K562 (cell line): ENCODE measurements at regions not wholly inside any gene's neighbourhood (a gene's known extent, or its start where the extent isn't known, plus 50 kb on each side); places are given as distances from the start of the nearest gene placed in this dataset.

Experiments
- ATAC-seq: fragments of 200-7000 bp; cut with Tn5 transposase; 3 replicates; pipeline ENCODE4 v1.9.1; 2020; ENCODE audit warnings: moderate library complexity
- BruUV-seq: library from RNA; stranded (reverse); fragments of 400-500 nt; replicated peaks from 2 replicates; lab custom pipeline; 2021; lab: Mats Ljungman, UMichigan
- CTCF ChIA-PET: fragments of 300-600 bp; formaldehyde crosslinking; extraction: SDS; loops from one replicate; lab custom pipeline; 2021; ENCODE audit warnings: low intra/inter-chr PET ratio; lab: Yijun Ruan, JAX
- POLR2A ChIA-PET: fragments of 300-600, 350-650 bp; sonication (Branson Sonifier 250); formaldehyde crosslinking; extraction: SDS; loops from one replicate; lab custom pipeline; 2021; ENCODE audit warnings: antibody characterized with exemption, inconsistent platforms; lab: Yijun Ruan, JAX
- DNase-seq, 4 experiments: peaks; one replicate each; pipeline versions ENCODE4 v3.0.0 to v3.0.0-alpha.2; 2011 to 2018; ENCODE audit warnings: low spot score in 3 of 4, mixed read lengths in 3 of 4; ENCODE audit errors: extremely low read depth in 1 of 4
- FAIRE-seq: peaks from 2 replicates; lab custom pipeline; 2011; peaks lifted over from hg19 to GRCh38; lab: Jason Lieb, UNC
- H2AFZ ChIP-seq: 2 replicates; pipeline ENCODE4 v1.6.0; 2011; ENCODE audit warnings: low read depth, low read length, control low read depth, inconsistent platforms
- H3K27ac ChIP-seq: fragments of 200-600 bp; 3 replicates; pipeline ENCODE4 v1.8.0; 2011; ENCODE audit warnings: low read depth, mild to moderate bottlenecking, control low read depth, inconsistent platforms, low read length, moderate library complexity, mixed read lengths; ENCODE audit errors: extremely low read depth
- H3K27me3 ChIP-seq, 2 experiments: fragments of 300-600 bp in 1 of 2; 2 replicates in 1 of 2; 3 replicates in 1 of 2; pipeline versions ENCODE4 v1.6.0 to v1.8.0; 2011; ENCODE audit warnings: inconsistent platforms in 2 of 2, low read length in 2 of 2, mild to moderate bottlenecking in 1 of 2, mixed read lengths in 1 of 2, moderate library complexity in 1 of 2; ENCODE audit not compliant: control insufficient read depth in 2 of 2, insufficient read depth in 2 of 2
- H3K36me3 ChIP-seq: fragments of 300-600 bp; 3 replicates; pipeline ENCODE4 v1.8.0; 2011; ENCODE audit warnings: mild to moderate bottlenecking, low read length, inconsistent platforms; ENCODE audit not compliant: control insufficient read depth, insufficient read depth
- H3K4me1 ChIP-seq, 2 experiments: fragments of 200-600 bp in 1 of 2; replicated peaks in 1 of 2; 2 replicates in 1 of 2; 3 replicates in 1 of 2; pipeline versions ENCODE4 v1.5.1 to v1.8.0; 2011; ENCODE audit warnings: inconsistent platforms in 2 of 2, low read length in 2 of 2, mild to moderate bottlenecking in 1 of 2, mixed read lengths in 1 of 2, moderate library complexity in 1 of 2; ENCODE audit not compliant: control insufficient read depth in 2 of 2, insufficient read depth in 2 of 2
- H3K4me2 ChIP-seq: 2 replicates; pipeline ENCODE4 v1.6.1; 2011; ENCODE audit warnings: low read length, control low read depth, inconsistent platforms, mixed read lengths; ENCODE audit not compliant: insufficient read depth
- H3K4me3 ChIP-seq: fragments of 200-600 bp; sonication (generic), shearing (Covaris generic); 2 replicates; pipeline ENCODE4 v1.5.1; 2016; ENCODE audit warnings: control low read depth, inconsistent platforms
- H3K79me2 ChIP-seq: fragments of 200-600 bp; 3 replicates; pipeline ENCODE4 v1.8.0; 2011; ENCODE audit warnings: low read length, inconsistent platforms; ENCODE audit not compliant: control insufficient read depth, insufficient read depth
- H3K9ac ChIP-seq, 2 experiments: 2 replicates each; pipeline versions ENCODE4 v1.6.0 to v1.6.1; 2011; ENCODE audit warnings: low read depth in 2 of 2, low read length in 2 of 2, control low read depth in 1 of 2, inconsistent platforms in 1 of 2, mild to moderate bottlenecking in 1 of 2, mixed read lengths in 1 of 2; ENCODE audit not compliant: insufficient read depth in 1 of 2
- H3K9me1 ChIP-seq: one replicate; pipeline ENCODE4 v1.6.0; 2011; ENCODE audit warnings: inconsistent platforms, mild to moderate bottlenecking, low read length, moderate library complexity; ENCODE audit not compliant: control insufficient read depth, insufficient read depth
- H3K9me3 ChIP-seq: replicated peaks from 2 replicates; pipeline ENCODE4 v1.5.1; 2011; ENCODE audit warnings: low read depth, low read length, inconsistent platforms; ENCODE audit not compliant: control insufficient read depth, insufficient read depth
- H4K20me1 ChIP-seq: replicated peaks from 2 replicates; pipeline ENCODE4 v1.6.1; 2011; ENCODE audit warnings: low read length, inconsistent platforms, mixed read lengths; ENCODE audit not compliant: control insufficient read depth, insufficient read depth
- WGBS: fragments of 100-300 bp; shearing (Covaris generic); methylation state at CpG from one replicate; pipeline ENCODE4 v1.1.6; 2016; ENCODE audit warnings: low coverage, mixed read lengths; ENCODE audit not compliant: insufficient coverage; ENCODE audit errors: missing lambda C conversion rate; 5-methylcytosine and 5-hydroxymethylcytosine counted together
- in situ Hi-C: fragments of 300-500 bp; cut with MboI; formaldehyde crosslinking; loops from 4 replicates; pipeline ENCODE4 v1.15.0; 2018; ENCODE audit warnings: inconsistent platforms, mixed read lengths
- intact Hi-C: fragments of 100-400 bp; cut with micrococcal nuclease; formaldehyde crosslinking; loops from 2 replicates; pipeline ENCODE4 v1.14.2; 2022
- TF ChIP-seq, protein P1 (sequence below), 2 experiments: fragments of 450-650 bp in 1 of 2; sonication (generic) in 1 of 2; formaldehyde crosslinking in 1 of 2; IDR thresholded peaks in 1 of 2; conservative IDR thresholded peaks in 1 of 2; 2 replicates each; pipeline versions ENCODE4 v1.6.1 to v1.8.1; 2016 to 2023; ENCODE audit warnings: mild to moderate bottlenecking in 2 of 2, moderate library complexity in 2 of 2, inconsistent platforms in 1 of 2, missing genetic modification reagents in 1 of 2
- TF ChIP-seq, protein P2 (sequence below), 3 experiments: IDR thresholded peaks in 2 of 3; conservative IDR thresholded peaks in 1 of 3; 2 replicates each; pipeline ENCODE4 v1.5.1; 2011 to 2012; ENCODE audit warnings: low read length in 3 of 3, mild to moderate bottlenecking in 3 of 3, control low read depth in 2 of 3, improper control_type of control experiment in 1 of 3, inconsistent platforms in 1 of 3, low read depth in 1 of 3, mixed read lengths in 1 of 3, moderate library complexity in 1 of 3; ENCODE audit not compliant: insufficient read depth in 2 of 3

DNA sequence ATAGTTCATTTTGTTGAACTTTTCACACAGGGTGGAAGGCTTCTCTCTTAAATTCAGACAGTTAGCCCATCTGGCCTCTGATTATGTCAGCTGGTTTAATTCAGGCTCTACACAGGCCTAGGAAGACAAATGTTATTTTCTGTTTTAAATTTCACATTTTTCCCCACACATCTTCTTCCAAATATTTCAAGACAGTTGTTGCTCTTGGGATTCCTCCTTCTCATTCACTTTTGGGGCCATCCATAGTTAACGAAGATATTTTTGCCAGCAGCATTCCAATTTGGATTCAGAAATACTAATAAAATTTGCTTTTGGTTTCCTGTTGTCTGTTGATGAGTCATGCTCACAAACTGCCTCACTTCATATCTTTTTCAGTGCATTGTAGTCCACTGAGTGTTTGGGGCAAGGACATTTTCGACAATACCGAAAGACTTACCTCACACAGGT lies 475.4 kb downstream of the DMAC1 start:
- BruUV-seq: no TSS peak
- no peak for FAIRE-seq

More for the DNA sequence above, 475.4 kb downstream of the DMAC1 start:
- H3K79me2 ChIP-seq: no peaks in the 10 kb centered on the region
- H3K27ac ChIP-seq: no peak overlapping the region
- H3K4me2 ChIP-seq: no peak overlapping the region
- H3K4me3 ChIP-seq: no peak overlapping the region
- no peaks in the 10 kb centered on the region for H3K9me3 ChIP-seq
- ChIA-PET CTCF (interaction anchor here (0.6 kb wide), 1 partner anchor 116 kb away, joined by 5 read pairs; no protein-coding TSS in a partner anchor), POLR2A (no interaction called here)
- intact Hi-C loops: no loop called here
- no peak overlapping the region for H2AFZ ChIP-seq
- WGBS: 0% methylated on average over 3 of the region's 3 CpGs
- no peak for DNase-seq
- TF ChIP-seq, protein P1, sequence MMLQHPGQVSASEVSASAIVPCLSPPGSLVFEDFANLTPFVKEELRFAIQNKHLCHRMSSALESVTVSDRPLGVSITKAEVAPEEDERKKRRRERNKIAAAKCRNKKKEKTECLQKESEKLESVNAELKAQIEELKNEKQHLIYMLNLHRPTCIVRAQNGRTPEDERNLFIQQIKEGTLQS (IDR thresholded peaks at IDR 0.05): 0 out of 2 replicates have a peak, but pooled peaks have one; percentile 11
- TF ChIP-seq, protein P1 (CRISPR knock-in tag; conservative IDR thresholded peaks at IDR 0.05): no peak
- TF ChIP-seq, protein P2, sequence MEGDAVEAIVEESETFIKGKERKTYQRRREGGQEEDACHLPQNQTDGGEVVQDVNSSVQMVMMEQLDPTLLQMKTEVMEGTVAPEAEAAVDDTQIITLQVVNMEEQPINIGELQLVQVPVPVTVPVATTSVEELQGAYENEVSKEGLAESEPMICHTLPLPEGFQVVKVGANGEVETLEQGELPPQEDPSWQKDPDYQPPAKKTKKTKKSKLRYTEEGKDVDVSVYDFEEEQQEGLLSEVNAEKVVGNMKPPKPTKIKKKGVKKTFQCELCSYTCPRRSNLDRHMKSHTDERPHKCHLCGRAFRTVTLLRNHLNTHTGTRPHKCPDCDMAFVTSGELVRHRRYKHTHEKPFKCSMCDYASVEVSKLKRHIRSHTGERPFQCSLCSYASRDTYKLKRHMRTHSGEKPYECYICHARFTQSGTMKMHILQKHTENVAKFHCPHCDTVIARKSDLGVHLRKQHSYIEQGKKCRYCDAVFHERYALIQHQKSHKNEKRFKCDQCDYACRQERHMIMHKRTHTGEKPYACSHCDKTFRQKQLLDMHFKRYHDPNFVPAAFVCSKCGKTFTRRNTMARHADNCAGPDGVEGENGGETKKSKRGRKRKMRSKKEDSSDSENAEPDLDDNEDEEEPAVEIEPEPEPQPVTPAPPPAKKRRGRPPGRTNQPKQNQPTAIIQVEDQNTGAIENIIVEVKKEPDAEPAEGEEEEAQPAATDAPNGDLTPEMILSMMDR (IDR thresholded peaks at IDR 0.05 in 2 of 3, conservative IDR thresholded peaks at IDR 0.05 in 1 of 3; ENCODE audit: insufficient read depth in 2 of 3, low read depth in 1 of 3, low read length in 3 of 3): no peak
- in situ Hi-C loops: no loop called here
- no peaks in the 10 kb centered on the region for H4K20me1 ChIP-seq
- no peaks in the 10 kb centered on the region for H3K27me3 ChIP-seq
- H3K9me1 ChIP-seq: no peaks in the 10 kb centered on the region
- H3K4me1 ChIP-seq: no peaks in the 10 kb centered on the region
- ATAC-seq: no peak
- no peak overlapping the region for H3K9ac ChIP-seq
- no peaks in the 10 kb centered on the region for H3K36me3 ChIP-seq
